HepG2 (cell line): ENCODE measurements at regions not wholly inside any gene's neighbourhood (a gene's known extent, or its start where the extent isn't known, plus 50 kb on each side); places are given as distances from the start of the nearest gene placed in this dataset.

Experiments used
- CREB1 ChIP-seq, 2 experiments: fragments of 450-650 bp in 1 of 2; IDR thresholded peaks; 2 replicates each; pipeline ENCODE4 v1.6.1; 2016 to 2017; ENCODE audit warnings: control low read depth in 1 of 2, mild to moderate bottlenecking in 1 of 2, missing compliant biosample characterization in 1 of 2, missing genetic modification characterization in 1 of 2
- CTCF ChIP-seq: sonication (generic); formaldehyde crosslinking; IDR thresholded peaks from 2 replicates; pipeline ENCODE4 v1.5.0; 2020; ENCODE audit warnings: mild to moderate bottlenecking, missing genetic modification reagents, moderate library complexity
- DPF2 ChIP-seq: sonication (generic); formaldehyde crosslinking; IDR thresholded peaks from 2 replicates; pipeline ENCODE4 v1.4.0; 2020; ENCODE audit warnings: mild to moderate bottlenecking, low read depth, missing genetic modification reagents, borderline replicate concordance
- JUND ChIP-seq: sonication (generic); formaldehyde crosslinking; IDR thresholded peaks from 2 replicates; pipeline ENCODE4 v1.8.0; 2022; ENCODE audit warnings: mild to moderate bottlenecking, missing genetic modification reagents
- MIER2 ChIP-seq: IDR thresholded peaks from 2 replicates; pipeline ENCODE4 v1.6.1; 2016; ENCODE audit warnings: missing biosample characterization, missing genetic modification reagents
- POLR2A ChIP-seq, 2 experiments: IDR thresholded peaks; 2 replicates each; pipeline ENCODE4 v1.6.1; 2011; ENCODE audit warnings: low read depth in 2 of 2, low read length in 2 of 2, mild to moderate bottlenecking in 1 of 2, moderate library complexity in 1 of 2; ENCODE audit not compliant: insufficient read depth in 1 of 2
- POLR2G ChIP-seq: fragments of 200-400 bp; formaldehyde crosslinking; IDR thresholded peaks from 2 replicates; pipeline ENCODE4 v1.6.1; 2018; ENCODE audit warnings: mild to moderate bottlenecking, low read depth, low read length, moderate library complexity
- ZKSCAN1 ChIP-seq: fragments of 150-350 bp; IDR thresholded peaks from 2 replicates; pipeline ENCODE4 v1.6.1; 2014; ENCODE audit warnings: low read length
- ZNF644 ChIP-seq: IDR thresholded peaks from 2 replicates; pipeline ENCODE4 v1.6.1; 2016; ENCODE audit warnings: low read depth
- ZNF792 ChIP-seq: IDR thresholded peaks from 2 replicates; pipeline ENCODE4 v1.6.1; 2016
- TF ChIP-seq, protein P1 (sequence below): sonication (generic); formaldehyde crosslinking; IDR thresholded peaks from 2 replicates; pipeline ENCODE4 v1.4.0; 2020; ENCODE audit warnings: mild to moderate bottlenecking, missing genetic modification reagents
- TF ChIP-seq, protein P2 (sequence below): sonication (generic); formaldehyde crosslinking; IDR thresholded peaks from 2 replicates; pipeline ENCODE4 v1.4.0; 2020; ENCODE audit warnings: missing genetic modification reagents, mild to moderate bottlenecking, borderline replicate concordance

GRCh38 chr10:3446221-3446620, 273.6 kb upstream of the PITRM1 start:
- TF ChIP-seq ZNF644 (CRISPR knock-in tag) = no peak
- TF ChIP-seq POLR2A (IDR thresholded peaks at IDR 0.05; ENCODE audit: insufficient read depth in 1 of 2, low read depth in 2 of 2, low read length in 2 of 2) = no peak
- TF ChIP-seq JUND (CRISPR knock-in tag) = no peak
- TF ChIP-seq POLR2G = no peak
- no peak for TF ChIP-seq MIER2
- TF ChIP-seq DPF2 (CRISPR knock-in tag) = no peak
- TF ChIP-seq, protein P1, sequence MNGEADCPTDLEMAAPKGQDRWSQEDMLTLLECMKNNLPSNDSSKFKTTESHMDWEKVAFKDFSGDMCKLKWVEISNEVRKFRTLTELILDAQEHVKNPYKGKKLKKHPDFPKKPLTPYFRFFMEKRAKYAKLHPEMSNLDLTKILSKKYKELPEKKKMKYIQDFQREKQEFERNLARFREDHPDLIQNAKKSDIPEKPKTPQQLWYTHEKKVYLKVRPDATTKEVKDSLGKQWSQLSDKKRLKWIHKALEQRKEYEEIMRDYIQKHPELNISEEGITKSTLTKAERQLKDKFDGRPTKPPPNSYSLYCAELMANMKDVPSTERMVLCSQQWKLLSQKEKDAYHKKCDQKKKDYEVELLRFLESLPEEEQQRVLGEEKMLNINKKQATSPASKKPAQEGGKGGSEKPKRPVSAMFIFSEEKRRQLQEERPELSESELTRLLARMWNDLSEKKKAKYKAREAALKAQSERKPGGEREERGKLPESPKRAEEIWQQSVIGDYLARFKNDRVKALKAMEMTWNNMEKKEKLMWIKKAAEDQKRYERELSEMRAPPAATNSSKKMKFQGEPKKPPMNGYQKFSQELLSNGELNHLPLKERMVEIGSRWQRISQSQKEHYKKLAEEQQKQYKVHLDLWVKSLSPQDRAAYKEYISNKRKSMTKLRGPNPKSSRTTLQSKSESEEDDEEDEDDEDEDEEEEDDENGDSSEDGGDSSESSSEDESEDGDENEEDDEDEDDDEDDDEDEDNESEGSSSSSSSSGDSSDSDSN (CRISPR knock-in tag) = no peak
- TF ChIP-seq CTCF = no peak
- TF ChIP-seq ZNF792 (CRISPR knock-in tag) = no peak
- TF ChIP-seq, protein P2, sequence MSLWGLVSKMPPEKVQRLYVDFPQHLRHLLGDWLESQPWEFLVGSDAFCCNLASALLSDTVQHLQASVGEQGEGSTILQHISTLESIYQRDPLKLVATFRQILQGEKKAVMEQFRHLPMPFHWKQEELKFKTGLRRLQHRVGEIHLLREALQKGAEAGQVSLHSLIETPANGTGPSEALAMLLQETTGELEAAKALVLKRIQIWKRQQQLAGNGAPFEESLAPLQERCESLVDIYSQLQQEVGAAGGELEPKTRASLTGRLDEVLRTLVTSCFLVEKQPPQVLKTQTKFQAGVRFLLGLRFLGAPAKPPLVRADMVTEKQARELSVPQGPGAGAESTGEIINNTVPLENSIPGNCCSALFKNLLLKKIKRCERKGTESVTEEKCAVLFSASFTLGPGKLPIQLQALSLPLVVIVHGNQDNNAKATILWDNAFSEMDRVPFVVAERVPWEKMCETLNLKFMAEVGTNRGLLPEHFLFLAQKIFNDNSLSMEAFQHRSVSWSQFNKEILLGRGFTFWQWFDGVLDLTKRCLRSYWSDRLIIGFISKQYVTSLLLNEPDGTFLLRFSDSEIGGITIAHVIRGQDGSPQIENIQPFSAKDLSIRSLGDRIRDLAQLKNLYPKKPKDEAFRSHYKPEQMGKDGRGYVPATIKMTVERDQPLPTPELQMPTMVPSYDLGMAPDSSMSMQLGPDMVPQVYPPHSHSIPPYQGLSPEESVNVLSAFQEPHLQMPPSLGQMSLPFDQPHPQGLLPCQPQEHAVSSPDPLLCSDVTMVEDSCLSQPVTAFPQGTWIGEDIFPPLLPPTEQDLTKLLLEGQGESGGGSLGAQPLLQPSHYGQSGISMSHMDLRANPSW = no peak
- no peak for TF ChIP-seq CREB1 (IDR thresholded peaks at IDR 0.05)
- TF ChIP-seq CREB1 (CRISPR knock-in tag; IDR thresholded peaks at IDR 0.05) = no peak
- TF ChIP-seq ZKSCAN1 = no peak
